ENCODE measurements at regions not wholly inside any gene's neighbourhood (a gene's known extent, or its start where the extent isn't known, plus 50 kb on each side); places are given as distances from the start of the nearest gene placed in this dataset.

DNA sequence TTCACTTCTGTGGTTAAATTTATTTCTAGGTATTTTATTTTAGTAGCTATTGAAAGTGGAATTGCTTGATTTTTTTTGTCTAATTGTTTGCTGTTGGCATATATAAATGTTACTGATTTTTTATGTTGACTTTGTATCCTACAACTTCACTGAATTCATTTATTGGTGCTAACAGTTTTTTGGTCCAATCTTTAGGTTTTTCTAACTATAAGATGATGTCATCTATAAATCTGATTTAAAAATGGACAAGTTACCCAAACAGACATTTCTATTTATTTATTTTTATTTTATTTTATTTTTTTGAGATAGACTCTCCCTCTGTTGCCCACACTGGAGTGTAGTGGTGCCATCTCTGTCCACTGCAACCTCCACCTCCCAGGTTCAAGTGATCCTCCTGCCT lies 162.3 kb downstream of the COX7C start:
- no peak for DNase-seq (ENCODE audit: low spot score)

DNA sequence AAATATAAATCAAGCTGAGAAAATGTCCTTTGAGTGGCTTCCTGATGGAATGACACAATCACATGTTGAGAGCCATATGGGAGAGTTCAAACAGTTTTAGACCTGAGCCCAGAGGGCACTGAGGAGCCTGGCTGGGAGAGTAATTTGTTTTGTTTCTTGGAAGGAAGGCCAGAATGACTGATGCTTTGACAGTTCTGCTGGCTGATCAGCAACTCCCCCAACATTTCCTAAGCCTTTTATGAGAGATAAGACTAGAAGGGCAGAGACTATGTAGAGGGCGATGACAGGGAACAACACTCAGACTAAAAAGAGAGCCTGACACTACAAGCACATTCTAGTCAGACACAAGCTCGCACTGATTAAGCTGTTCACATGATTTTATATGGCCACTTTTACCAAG lies 169.2 kb downstream of the COX7C start:
- no peak for DNase-seq (ENCODE audit: low spot score)

DNA sequence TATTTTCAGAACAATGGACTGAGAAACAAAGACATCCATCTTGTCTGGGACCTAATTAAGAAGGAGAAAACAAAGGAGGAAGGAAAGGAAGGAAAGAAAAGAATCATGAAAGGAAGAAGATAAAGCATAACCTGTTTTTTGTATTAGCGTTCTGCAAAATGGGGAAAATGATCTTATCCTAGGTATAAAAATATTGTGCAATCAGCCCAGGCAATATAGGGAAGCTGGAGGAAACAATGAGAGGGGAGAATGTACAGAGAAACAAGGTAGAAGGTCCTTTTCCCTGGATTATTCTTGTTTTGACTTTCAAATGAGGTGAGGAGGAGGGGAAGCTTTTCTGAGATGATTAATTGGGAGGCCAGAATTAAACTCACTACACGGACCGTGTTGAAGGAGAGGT lies 177.9 kb downstream of the COX7C start:
- no peak for DNase-seq (ENCODE audit: low spot score)

DNA sequence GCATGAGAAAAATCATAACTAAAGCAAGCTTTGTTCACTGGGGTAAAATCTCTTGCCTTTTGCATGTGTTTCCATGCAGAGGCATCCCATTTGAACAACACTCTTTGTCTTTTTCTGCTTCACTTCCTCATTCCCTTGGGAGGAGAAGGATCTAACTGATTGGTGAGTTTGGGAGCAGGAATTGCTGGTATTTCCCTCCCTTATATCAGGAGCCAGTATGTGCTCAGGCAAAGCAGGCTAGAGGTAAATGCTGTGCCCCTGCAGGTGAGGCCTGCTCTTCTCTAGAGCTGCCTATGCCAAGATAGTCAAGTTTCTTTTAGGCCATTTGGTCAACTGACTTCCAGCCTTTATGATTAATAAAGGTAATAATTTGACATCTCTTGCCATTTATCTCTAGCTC lies 179.9 kb downstream of the COX7C start:
- peak; percentile 46 for DNase-seq (ENCODE audit: low spot score)

DNA sequence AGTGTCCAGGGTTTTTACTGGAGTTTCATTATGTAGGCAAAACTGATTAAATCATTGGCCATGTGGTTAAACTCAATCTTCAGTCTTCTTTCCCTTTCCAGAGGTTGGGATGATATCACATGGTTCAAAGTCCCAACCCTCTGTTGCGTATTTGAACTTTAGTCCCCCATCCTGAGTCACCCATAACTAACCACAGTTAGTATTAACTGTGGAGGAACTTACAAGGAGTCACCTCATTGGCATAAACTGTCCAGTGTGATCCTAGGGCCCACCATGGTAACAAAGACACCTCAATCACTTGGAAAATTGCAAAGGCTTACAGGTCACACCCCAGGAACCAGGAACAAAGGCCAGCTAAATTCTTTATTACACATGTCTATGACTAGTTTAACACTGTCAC lies 188.5 kb downstream of the COX7C start:
- no peak for DNase-seq (ENCODE audit: low spot score)

DNA sequence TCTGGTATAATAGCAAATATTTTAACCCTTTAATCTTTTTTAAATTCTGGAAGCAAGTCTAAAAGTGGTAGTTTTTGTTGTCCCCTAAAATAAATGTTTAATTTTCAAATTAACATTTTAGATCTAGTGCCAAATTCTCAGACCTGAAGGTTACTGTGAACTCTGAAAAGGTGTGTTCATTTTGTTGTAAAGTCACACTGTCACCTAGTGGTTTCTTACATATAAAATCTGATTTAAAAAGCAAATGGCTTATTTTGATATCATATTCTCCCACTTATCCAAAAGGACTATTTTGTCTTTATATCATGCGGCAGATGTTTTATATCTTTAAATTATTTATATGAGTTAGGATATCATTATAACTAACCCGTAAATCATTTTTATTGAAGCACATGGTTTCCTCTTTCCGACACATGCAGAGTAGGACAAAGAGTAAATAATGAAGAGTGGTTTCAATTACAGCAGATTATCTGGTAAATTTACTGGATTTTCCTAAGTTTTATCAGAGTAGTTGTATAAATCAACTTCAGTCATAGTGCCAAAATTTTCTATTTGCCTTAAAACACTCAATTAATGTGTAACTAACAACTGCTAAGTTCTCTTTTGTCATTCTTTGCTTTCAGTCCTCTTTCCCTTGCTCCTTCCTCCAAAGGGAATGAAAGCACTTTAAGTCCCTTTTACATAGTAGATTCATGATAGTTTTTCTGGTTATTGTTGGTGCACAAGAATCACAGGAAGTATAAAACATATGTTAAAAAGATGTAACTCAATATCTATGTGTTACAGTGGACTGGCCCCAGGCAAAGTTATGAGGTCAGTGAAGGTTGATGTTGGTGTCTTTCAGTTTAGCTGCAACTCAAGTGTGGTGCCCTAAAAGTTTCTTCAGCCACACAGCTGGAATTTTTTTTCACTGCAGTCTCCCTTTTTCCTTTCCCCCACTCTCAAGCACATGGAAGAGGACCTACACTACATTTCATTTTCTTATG lies 189.6 kb downstream of the COX7C start:
- DNase-seq (ENCODE audit: low spot score): no peak

DNA sequence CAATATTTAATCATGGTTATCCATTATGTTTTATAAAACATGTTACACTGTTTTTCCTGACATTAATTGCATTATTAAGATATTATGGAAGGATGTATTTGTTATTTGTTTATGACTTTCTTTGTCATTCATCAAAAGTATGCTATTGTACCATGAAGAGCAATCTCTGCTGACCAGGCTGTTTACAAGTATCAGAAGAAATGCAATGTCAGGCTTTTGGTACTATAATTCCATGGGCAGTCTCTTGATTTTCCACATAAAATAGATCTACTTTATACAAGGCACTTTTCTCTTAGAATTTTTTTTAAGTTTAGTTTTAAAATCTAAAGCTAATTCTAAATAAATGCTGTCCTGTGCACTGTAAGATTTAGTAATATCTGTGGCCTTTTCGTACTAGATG lies 196.6 kb downstream of the COX7C start:
- DNase-seq (ENCODE audit: low spot score): no peak

DNA sequence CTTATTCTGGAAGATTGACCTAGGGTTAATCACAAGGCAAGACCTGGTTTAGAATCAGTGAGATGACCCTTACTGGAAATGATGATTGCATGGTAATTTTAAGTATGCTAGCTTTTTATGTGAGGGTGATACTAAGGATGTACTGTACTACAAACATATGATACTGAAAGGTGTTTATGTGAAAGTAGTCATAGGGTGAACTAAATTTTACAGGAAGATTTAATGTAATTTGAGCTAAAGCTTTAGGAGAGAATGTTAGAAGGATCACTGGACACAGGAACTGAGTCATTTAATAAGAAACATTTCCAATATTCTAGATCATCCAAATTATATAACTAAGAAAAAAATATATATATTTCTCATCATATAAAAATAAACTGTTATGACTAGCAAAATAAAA lies 197.2 kb downstream of the COX7C start:
- no peak for DNase-seq (ENCODE audit: low spot score)

DNA sequence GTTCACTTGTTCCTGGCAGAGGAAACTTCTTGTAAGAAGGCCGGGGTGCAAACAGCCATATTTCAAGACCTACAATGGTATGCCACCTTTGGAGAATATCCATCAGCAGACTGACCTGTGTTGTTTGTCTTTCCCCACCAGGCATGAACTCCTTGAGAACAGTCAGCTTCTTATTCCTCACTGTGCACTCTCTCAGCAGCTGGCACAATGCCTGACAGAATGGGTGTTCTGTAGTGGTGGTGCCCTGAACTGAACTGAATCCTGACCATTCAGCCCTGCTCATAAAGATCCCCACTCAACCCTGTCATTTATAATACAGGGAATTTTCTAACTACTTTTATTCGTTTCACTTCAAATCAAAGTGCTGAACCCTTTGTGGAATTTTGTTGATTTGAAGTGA lies 206.9 kb downstream of the COX7C start:
- DNase-seq (ENCODE audit: low spot score): no peak

DNA sequence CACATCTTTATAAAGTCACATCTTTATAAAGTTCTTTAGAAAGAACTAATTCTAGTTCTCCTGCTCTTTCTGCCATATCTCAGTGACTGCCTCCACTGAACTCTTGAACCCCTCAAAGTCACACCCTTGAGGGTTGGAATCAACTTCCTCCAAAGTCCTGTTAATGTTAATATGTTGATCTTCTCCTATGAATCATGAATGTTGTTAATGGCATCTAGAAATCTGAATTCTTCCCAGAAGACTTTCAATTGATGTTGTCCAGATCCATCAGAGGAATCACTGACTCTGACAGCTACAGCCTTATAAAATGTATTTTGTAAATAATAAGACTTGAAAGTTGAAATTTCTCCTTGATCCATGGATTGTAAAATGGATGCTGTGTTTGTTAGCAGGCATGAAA lies 213.4 kb downstream of the COX7C start:
- DNase-seq (ENCODE audit: low spot score): no peak

DNA sequence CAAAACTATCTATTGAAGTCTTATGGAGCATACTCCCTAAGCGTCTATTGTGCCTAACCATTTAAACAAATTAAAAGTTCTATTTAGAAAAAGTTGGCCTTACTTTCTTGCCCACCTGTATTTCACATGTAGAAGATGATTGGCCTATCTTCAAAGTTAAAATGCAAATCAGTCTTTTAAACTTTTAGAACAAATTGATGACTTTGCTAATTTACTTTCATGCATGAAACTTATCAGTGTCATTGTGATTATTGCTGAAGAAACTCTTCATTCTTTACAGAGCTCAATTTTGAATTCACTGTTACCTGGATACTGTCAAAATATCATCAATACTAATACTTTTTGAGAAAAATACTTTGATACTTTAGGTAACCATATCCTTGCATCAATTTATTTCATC lies 216.1 kb downstream of the COX7C start:
- DNase-seq (ENCODE audit: low spot score): no peak

DNA sequence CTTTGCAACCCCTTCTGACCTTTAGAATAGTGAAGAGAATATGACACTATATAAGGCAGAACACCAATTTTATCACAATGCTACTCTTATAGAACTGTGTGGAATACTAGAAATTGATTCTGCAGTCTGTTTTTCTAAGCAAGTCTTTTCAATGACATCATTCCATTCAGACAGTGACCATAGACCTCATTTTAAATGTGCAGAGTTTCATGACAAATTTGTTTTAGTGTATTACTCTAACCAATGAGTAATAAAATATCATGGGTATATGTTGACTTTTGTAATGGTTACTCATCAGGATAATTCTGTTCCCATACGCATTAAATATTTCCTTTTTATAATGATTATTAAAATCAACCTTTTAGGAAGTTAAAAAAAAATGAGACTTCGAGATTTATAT lies 219.9 kb downstream of the COX7C start:
- no peak for DNase-seq (ENCODE audit: low spot score)

DNA sequence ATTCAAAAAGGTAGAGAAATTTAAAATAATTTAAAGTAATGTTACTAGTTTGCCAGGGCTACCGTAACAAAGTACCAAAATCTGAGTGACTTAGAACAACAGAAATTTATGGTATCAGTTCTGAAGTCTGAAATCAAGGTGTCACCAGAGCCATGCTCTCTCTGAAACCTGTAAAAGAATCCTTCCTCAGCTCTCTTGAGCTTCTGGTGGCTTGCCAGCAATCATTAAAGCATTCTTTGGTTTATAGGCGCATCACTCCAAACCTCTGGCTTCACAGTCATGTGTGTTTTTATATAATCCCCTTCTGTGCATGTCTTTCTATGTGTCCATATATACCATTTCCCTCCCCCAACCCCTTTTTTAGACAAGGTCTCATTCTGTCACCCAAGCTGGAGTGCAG lies 220.3 kb downstream of the COX7C start:
- no peak for DNase-seq (ENCODE audit: low spot score)

DNA sequence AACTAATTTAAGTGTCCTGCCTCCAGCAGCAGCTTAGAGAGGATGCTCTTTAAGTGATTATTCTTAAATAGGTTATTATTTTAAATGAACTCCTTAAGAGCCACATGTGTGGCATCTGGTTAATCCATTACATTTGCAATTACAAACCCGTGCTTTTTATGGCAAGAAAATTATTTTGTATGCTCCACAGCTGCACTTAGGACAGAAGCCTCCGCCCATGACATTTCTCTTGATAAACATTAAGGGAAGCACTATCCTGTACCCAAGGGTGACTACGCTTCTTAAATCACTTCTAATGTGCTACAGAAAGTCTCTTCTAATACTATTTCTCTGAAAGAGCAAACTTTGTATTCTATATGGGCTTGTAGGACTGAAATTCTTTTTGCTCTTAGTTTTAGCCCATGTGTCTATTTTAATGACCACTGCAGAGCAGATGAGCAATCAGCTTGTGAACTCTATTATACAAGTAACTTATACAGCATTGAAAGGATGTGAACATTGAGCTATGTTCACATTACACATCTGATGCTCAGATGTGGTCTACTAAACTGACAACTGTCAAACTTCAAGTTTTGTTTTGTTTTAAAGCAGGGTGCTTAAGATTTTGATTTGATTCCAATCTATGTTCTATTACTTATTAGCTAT lies 223.4 kb downstream of the COX7C start:
- DNase-seq (ENCODE audit: low spot score): no peak

DNA sequence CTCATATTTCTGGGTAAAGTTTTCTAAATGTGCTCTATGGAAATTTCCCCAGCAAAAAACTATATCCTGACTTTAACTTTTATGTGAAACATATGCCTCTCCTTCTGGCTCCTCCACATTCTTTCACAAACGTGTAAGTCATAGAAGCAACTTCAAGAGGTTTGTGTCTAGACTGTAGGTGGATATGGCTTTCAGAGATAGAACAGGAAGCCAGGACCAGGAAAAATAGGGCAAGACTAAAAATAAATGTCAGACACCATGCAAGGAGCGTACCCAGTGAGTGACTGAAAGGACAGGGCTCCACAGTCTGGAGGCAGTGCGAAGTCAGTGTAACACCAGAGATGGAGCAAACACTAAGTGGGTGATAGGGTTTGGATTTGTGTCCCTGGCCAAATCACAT lies 240.7 kb downstream of the COX7C start:
- DNase-seq (ENCODE audit: low spot score): no peak

DNA sequence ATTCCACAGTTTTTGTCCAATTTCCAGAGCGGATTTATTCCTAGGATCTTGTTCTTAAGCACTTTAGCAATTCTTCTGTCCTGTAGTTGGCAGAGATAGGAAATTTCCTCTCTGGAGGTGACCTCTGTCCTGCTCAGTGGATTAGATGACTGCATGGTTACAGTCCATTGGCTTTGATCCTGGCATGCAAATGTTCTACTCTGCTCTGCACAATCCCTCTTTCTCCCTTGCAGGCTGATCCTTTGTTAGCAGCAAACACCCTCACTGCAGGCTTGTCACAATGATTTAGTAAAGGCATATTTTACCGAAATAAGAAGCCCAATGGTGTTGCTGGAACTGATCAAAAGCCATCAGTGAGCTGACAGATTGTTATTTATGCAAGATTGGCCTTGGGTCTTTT lies 243.8 kb downstream of the COX7C start:
- DNase-seq (ENCODE audit: low spot score): peak; percentile 32

DNA sequence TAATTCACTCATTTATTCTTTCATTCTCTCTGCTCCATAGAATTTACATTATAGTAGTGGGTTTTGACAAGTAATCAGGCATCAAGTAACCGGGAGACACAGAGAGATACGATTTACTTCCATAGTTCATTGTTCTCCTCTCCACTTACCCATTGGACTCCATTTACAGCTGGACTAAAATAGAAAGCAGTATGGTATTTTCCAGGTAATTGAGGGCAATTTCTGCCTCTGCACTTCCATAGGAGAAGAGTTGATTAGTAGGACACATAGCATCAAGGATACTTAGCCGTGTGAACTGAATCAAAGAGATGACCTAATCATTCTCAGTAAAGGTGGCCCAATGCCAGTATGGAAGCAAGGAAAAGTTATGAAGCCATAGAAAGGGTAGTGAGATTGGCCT lies 244.4 kb downstream of the COX7C start:
- DNase-seq (ENCODE audit: low spot score): no peak

DNA sequence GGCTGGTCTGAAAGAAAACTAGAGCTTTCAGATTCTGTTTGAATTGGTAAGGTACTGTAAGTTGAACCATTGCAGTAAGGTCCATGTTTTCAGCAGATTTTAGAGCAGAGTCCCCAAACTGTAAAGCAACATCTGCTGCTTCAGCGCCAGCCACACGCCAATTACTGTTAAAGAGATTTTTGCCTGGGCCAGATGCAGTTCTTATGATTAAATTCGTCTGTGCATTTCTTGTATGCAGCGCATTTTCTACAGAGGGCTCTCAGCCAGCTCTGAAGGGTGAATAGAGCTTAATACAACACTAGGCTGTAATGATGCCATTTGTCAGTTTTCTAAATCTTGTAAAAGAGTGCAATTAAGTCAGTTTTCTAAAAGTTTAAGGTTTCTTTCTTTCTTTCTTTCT lies 246.3 kb downstream of the COX7C start:
- DNase-seq (ENCODE audit: low spot score): no peak

DNA sequence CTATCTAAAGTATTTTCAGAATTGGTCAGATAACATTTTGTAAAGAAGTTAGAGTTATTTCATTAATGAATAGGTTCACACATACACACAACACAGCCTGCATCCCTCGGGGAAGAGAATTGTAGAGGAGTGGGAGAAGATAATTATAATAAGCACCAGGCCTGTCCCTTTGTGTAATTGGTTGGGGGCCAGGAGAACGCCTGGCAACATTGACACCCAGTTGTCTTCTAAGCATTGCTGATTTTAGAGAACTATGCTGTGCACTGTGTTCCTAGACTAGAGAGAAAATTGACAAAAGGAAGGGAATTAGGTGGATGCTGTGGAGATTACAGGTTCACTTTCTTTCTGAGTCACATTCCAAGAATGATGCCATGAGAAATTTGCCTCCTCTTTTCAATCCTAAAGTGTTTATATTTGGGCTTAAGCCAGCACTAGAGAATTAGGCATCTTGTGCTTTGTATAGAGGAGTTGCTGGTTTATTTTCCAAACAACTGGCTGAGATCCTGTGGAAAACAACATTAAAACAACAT lies 247.6 kb downstream of the COX7C start:
- DNase-seq (ENCODE audit: low spot score): no peak

DNA sequence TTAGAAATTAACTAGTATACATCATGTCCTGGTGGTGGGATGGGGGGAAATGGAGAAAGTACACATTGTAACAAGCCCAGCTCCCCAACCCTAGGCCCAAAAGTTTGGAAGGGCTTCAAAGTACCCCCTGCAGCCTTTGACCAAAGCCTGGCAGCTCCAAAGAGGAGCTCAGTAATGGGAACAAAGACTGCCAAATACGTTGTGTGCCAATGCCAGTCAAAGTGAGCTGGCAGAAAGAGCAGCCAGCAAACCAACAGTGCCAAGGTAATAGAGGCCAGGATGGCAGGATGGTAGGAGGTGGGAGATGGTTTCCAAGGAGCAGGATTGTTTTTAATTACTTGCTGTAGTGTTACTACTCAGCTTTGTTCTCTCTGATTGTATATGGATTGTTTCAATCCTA lies 248.3 kb downstream of the COX7C start:
- DNase-seq (ENCODE audit: low spot score): no peak

DNA sequence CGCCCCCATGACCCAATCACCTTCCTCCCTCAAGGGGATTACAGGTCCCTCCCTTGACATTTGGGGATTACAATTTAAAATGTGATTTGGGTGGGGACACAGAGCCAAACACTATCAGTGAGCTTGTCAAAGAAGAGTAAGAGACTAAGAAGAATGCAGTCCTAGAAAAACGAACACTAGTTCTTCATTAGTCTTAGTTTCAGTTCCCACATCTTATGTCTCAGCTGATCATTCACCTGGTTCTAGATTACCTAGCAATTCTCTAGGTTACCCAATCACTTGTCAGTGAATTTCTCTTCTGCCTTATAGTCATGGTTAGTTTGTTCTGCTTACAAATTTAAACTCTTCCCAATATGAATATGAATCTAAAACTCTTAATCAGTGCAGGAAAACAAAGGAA lies 251.5 kb downstream of the COX7C start:
- DNase-seq (ENCODE audit: low spot score): no peak

DNA sequence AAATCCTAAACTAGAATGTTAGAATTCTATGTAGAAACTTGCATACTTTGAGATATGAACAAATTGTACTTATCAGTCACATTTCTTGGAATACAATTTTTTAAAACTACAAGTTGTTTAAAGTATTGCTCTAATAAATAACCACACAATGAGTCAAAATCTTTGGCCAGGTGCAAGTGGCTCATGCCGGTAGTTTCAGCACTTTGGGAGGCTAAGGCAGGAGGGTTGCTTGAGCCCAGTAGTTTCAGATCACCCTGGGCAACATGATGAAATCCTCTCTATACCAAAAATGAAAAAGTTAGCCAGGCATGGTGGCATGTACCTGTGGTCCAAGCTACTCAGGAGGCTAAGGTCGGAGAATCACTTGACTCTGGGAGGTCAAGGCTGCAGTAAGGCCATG lies 257.8 kb downstream of the COX7C start:
- no peak for DNase-seq (ENCODE audit: low spot score)

DNA sequence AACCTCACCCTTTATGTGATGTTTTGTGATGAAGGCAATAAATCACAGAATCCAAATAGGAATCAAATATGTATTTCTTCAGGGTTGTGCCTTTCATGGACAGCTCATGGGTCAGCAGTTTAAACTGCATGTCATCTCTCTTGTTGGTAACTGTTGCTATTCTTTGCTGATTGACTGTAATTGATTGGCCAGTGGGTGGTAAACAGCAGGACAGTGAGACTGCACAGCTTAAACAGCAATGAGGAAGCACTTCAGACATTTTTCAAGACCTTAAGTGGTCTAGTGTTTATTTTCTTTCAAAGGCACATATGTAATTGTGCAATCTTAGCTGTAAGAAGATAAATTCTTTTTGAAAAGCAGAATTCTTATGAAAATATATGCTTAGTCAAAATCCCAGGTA lies 260.5 kb downstream of the COX7C start:
- DNase-seq (ENCODE audit: low spot score): no peak
